ENCODE measurements at regions not wholly inside any gene's neighbourhood (a gene's known extent, or its start where the extent isn't known, plus 50 kb on each side); places are given as distances from the start of the nearest gene placed in this dataset.

DNA sequence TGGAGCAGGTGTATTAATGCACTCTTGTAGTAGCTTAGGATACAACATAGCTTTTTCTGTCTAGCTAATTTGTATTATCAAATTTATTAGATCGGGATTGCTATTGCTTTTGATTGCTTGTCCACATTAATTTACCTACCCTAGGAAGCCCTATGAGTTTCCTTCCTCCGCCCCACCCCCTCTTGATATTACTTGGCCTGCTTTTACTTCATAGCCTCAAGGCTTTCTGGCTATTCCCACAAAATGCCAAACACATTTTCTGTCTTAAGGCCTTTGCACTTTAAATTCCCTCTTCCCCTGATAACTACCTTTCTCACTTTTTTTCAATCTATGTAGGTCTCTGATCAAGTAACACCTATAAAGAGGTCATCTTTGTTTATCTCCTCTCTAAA is 99.1 kb upstream of the PRSS16 start:
- in situ Hi-C loops (cut with HindIII; ENCODE audit: low pct_unique_long_range_greater_than_20kb, low sequenced_read_pairs), result no loop called here
- Histone ChIP-seq H3K27ac (ENCODE audit: low read length) (peak overlapping the region; percentile 97), H3K36me3 (ENCODE audit: control insufficient read depth, insufficient read depth, low read length) (no peaks in the 10 kb centered on the region), H3K4me1 (ENCODE audit: control insufficient read depth, insufficient read depth, low read length) (peaks cover 22% of the 10 kb centered on the region), H3K27me3 (ENCODE audit: control insufficient read depth, insufficient read depth, low read length) (no peaks in the 10 kb centered on the region), H3K4me3 (ENCODE audit: low read depth in 2 of 2, low read length in 2 of 2) (peak overlapping the region; percentile 100; a peak in 3 of 4 replicates), H3K9me3 (ENCODE audit: control insufficient read depth, insufficient read depth, low read depth, low read length) (no peaks in the 10 kb centered on the region)
- TF ChIP-seq TCF7L2 (IDR thresholded peaks at IDR 0.05; ENCODE audit: low read depth, low read length) (no peak), SIN3A (IDR thresholded peaks at IDR 0.05; ENCODE audit: borderline replicate concordance, insufficient read depth, low read depth, low read length) (no peak), REST (IDR thresholded peaks at IDR 0.05; ENCODE audit: insufficient read depth in 1 of 2, low read depth in 2 of 2, low read length in 1 of 2) (no peak), POLR2AphosphoS5 (IDR thresholded peaks at IDR 0.05; ENCODE audit: low read depth, low read length) (no peak)
- TF ChIP-seq, protein P1, sequence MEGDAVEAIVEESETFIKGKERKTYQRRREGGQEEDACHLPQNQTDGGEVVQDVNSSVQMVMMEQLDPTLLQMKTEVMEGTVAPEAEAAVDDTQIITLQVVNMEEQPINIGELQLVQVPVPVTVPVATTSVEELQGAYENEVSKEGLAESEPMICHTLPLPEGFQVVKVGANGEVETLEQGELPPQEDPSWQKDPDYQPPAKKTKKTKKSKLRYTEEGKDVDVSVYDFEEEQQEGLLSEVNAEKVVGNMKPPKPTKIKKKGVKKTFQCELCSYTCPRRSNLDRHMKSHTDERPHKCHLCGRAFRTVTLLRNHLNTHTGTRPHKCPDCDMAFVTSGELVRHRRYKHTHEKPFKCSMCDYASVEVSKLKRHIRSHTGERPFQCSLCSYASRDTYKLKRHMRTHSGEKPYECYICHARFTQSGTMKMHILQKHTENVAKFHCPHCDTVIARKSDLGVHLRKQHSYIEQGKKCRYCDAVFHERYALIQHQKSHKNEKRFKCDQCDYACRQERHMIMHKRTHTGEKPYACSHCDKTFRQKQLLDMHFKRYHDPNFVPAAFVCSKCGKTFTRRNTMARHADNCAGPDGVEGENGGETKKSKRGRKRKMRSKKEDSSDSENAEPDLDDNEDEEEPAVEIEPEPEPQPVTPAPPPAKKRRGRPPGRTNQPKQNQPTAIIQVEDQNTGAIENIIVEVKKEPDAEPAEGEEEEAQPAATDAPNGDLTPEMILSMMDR (IDR thresholded peaks at IDR 0.05), result no peak
- BruUV-seq (replicated peaks), result no TSS peak
- no peak for ATAC-seq
- CTCF ChIA-PET, result no interaction called here
- no peak for DNase-seq (ENCODE audit: low read depth, low spot score)
- intact Hi-C loops (cut with micrococcal nuclease; ENCODE audit: unreplicated experiment), result no loop called here
- POLR2A ChIA-PET, result interaction anchor here (0.7 to 3.7 kb wide), 2 partner anchors 15 to 30 kb away, joined by 3 to 88 read pairs; a partner anchor contains a TSS

- H3K27me3 ChIP-seq (ENCODE audit: control insufficient read depth, insufficient read depth, low read length), result no peaks in the 10 kb centered on the region
- H3K36me3 ChIP-seq (ENCODE audit: control insufficient read depth, insufficient read depth, low read length), result no peaks in the 10 kb centered on the region
- peak overlapping the region; percentile 62 for H3K27ac ChIP-seq (ENCODE audit: low read length)
- CTCF ChIA-PET, result interaction anchor here (0.7 kb wide), 1 partner anchor 52 kb away, joined by 4 read pairs; no protein-coding TSS in a partner anchor
- H3K9me3 ChIP-seq (ENCODE audit: control insufficient read depth, insufficient read depth, low read depth, low read length), result no peaks in the 10 kb centered on the region
- POLR2A ChIA-PET, result no interaction called here
- in situ Hi-C loops (cut with HindIII; ENCODE audit: low pct_unique_long_range_greater_than_20kb, low sequenced_read_pairs), result no loop called here
- TF ChIP-seq TCF7L2 (IDR thresholded peaks at IDR 0.05; ENCODE audit: low read depth, low read length), result no peak
- no peak for TF ChIP-seq POLR2AphosphoS5 (IDR thresholded peaks at IDR 0.05; ENCODE audit: low read depth, low read length)
- no peak for TF ChIP-seq REST (IDR thresholded peaks at IDR 0.05; ENCODE audit: insufficient read depth in 1 of 2, low read depth in 2 of 2, low read length in 1 of 2)
- TF ChIP-seq, protein P1 (IDR thresholded peaks at IDR 0.05), result no peak
- DNase-seq (ENCODE audit: low read depth, low spot score), result no peak
- peaks cover 18% of the 10 kb centered on the region for H3K4me1 ChIP-seq (ENCODE audit: control insufficient read depth, insufficient read depth, low read length)
- no peak for ATAC-seq
- no peak overlapping the region for H3K4me3 ChIP-seq (ENCODE audit: low read depth in 2 of 2, low read length in 2 of 2)
- intact Hi-C loops (cut with micrococcal nuclease; ENCODE audit: unreplicated experiment), result no loop called here
- BruUV-seq (replicated peaks), result no TSS peak
Measured at GRCh38 chr6:27149150-27149549, 98.4 kb upstream of the PRSS16 start.

All from Panc1 (cell line).